ENCODE measurements at regions not wholly inside any gene's neighbourhood (a gene's known extent, or its start where the extent isn't known, plus 50 kb on each side); places are given as distances from the start of the nearest gene placed in this dataset.

DNA sequence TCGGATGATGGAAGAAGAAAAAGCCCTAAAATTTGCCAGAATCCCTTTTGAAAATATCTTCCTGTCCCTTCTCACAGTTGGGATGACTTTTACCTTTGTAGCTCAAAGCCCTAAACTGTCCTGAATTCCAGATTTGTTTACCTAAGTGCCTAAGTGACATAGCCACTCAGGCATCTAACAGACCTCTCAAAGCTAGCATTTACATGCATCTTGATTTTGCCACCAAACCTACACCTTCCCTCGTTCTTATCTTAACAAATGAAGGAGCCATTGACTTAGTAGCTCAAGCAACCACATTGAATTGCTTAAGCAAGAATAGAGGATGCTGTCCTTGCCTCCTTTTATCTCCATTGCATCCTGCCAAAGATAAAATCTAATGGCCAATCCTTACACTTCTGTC is 198.4 kb upstream of the NTM start (continued):
- TF ChIP-seq WRNIP1 (IDR thresholded peaks at IDR 0.05; ENCODE audit: borderline replicate concordance, low read depth, low read length), result no peak
- TF ChIP-seq NRF1 (conservative IDR thresholded peaks at IDR 0.05; ENCODE audit: low read depth, low read length), result no peak
- TF ChIP-seq, protein P1, sequence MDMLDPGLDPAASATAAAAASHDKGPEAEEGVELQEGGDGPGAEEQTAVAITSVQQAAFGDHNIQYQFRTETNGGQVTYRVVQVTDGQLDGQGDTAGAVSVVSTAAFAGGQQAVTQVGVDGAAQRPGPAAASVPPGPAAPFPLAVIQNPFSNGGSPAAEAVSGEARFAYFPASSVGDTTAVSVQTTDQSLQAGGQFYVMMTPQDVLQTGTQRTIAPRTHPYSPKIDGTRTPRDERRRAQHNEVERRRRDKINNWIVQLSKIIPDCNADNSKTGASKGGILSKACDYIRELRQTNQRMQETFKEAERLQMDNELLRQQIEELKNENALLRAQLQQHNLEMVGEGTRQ (IDR thresholded peaks at IDR 0.05; ENCODE audit: borderline replicate concordance, low read depth, low read length), result no peak
- TF ChIP-seq HDAC6 (IDR thresholded peaks at IDR 0.05; ENCODE audit: unreplicated experiment), result no peak
- no peak for TF ChIP-seq SREBF1 (IDR thresholded peaks at IDR 0.05; ENCODE audit: low read length)
- TF ChIP-seq TBL1XR1 (IDR thresholded peaks at IDR 0.05; ENCODE audit: low read depth, low read length), result no peak
- TF ChIP-seq PAX5 (IDR thresholded peaks at IDR 0.05; ENCODE audit: borderline replicate concordance, low read depth, low read length), result no peak

DNA sequence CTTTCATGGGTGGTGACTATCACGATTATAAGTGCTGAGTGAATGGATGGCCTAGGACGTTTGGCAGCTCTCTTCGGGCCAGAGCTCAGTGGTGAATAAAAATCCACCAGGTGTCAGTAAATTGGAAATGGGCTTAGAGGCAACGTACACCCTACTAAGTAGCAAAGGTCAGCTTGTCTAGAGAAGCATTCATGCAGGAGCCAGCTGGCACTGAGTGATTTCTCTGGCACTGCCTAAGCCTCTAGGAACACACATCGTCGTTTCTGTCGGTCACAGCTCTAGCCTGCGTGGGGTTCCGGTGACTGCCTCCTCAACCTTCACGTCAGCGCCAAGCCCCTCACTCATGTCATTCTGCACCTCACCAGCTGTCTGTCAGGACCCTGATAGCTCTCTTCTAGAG is 192.4 kb upstream of the NTM start:
- TF ChIP-seq CHD2 (IDR thresholded peaks at IDR 0.05; ENCODE audit: borderline replicate concordance, low read depth, low read length) (no peak), CBX5 (IDR thresholded peaks at IDR 0.05; ENCODE audit: low read depth) (no peak), EZH2 (IDR thresholded peaks at IDR 0.05; ENCODE audit: borderline replicate concordance, control insufficient read depth, low read depth, low read length) (no peak), IKZF1 (conservative IDR thresholded peaks at IDR 0.05) (no peak), TCF3 (IDR thresholded peaks at IDR 0.05; ENCODE audit: borderline replicate concordance, insufficient read depth, low read depth, low read length) (no peak), MYC (IDR thresholded peaks at IDR 0.05; ENCODE audit: insufficient read depth, insufficient read length, insufficient replicate concordance, low read length, severe bottlenecking) (no peak), MYB (IDR thresholded peaks at IDR 0.05; ENCODE audit: borderline replicate concordance, low read depth, low read length) (no peak)
- TF ChIP-seq, protein P2, sequence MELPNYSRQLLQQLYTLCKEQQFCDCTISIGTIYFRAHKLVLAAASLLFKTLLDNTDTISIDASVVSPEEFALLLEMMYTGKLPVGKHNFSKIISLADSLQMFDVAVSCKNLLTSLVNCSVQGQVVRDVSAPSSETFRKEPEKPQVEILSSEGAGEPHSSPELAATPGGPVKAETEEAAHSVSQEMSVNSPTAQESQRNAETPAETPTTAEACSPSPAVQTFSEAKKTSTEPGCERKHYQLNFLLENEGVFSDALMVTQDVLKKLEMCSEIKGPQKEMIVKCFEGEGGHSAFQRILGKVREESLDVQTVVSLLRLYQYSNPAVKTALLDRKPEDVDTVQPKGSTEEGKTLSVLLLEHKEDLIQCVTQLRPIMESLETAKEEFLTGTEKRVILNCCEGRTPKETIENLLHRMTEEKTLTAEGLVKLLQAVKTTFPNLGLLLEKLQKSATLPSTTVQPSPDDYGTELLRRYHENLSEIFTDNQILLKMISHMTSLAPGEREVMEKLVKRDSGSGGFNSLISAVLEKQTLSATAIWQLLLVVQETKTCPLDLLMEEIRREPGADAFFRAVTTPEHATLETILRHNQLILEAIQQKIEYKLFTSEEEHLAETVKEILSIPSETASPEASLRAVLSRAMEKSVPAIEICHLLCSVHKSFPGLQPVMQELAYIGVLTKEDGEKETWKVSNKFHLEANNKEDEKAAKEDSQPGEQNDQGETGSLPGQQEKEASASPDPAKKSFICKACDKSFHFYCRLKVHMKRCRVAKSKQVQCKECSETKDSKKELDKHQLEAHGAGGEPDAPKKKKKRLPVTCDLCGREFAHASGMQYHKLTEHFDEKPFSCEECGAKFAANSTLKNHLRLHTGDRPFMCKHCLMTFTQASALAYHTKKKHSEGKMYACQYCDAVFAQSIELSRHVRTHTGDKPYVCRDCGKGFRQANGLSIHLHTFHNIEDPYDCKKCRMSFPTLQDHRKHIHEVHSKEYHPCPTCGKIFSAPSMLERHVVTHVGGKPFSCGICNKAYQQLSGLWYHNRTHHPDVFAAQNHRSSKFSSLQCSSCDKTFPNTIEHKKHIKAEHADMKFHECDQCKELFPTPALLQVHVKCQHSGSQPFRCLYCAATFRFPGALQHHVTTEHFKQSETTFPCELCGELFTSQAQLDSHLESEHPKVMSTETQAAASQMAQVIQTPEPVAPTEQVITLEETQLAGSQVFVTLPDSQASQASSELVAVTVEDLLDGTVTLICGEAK (IDR thresholded peaks at IDR 0.05; ENCODE audit: borderline replicate concordance), result no peak
- BruUV-seq (replicated peaks), result no TSS peak
- ChIA-PET SMC1A (ENCODE audit: uncharacterized antibody, unreplicated experiment) (interaction anchor here (1.1 to 1.4 kb wide), 3 partner anchors 9 to 45 kb away, joined by 3 to 4 read pairs (median 3); no protein-coding TSS in a partner anchor), RAD21 (ENCODE audit: unreplicated experiment) (interaction anchor here (1.2 kb wide), 1 partner anchor 13 kb away, joined by 4 read pairs; no protein-coding TSS in a partner anchor), POLR2A (no interaction called here), CTCF (interaction anchor here (1.2 kb wide), 1 partner anchor 28 kb away, joined by 4 read pairs; no protein-coding TSS in a partner anchor)
- H3K4me1 ChIP-seq (ENCODE audit: control insufficient read depth, insufficient read depth, low read length), result no peaks in the 10 kb centered on the region
- no peak overlapping the region for H2AFZ ChIP-seq (ENCODE audit: control insufficient read depth, low read depth, low read length)
- no peak for ATAC-seq
- no peaks in the 10 kb centered on the region for H3K36me3 ChIP-seq (ENCODE audit: control insufficient read depth in 2 of 2, insufficient read depth in 2 of 2, low read length in 1 of 2)
- WGBS (ENCODE audit: insufficient coverage, insufficient replicate concordance, low lambda C conversion rate, missing lambda C conversion rate), result 25% methylated on average over 11 of the region's 11 CpGs
- no peak overlapping the region for H3K4me2 ChIP-seq (ENCODE audit: control insufficient read depth, insufficient read depth)
- no peak overlapping the region for H3K27ac ChIP-seq (ENCODE audit: control insufficient read depth, insufficient read depth)
- peaks cover 1 to 5% of the 10 kb centered on the region in 2 experiments; a peak in 3 of 4 replicates for H3K27me3 ChIP-seq (replicated peaks in 1 of 2; ENCODE audit: control insufficient read depth in 2 of 2, insufficient read depth in 2 of 2, low read length in 1 of 2)
- H3K9ac ChIP-seq (ENCODE audit: control insufficient read depth, insufficient read depth, low read length), result no peak overlapping the region
- no peaks in the 10 kb centered on the region; the same call in 2 of the 3 replicates for H3K9me3 ChIP-seq (replicated peaks; ENCODE audit: control insufficient read depth, insufficient read depth, low read length)
- no peak for DNase-seq (ENCODE audit: low read depth, low spot score)
- H3K4me3 ChIP-seq, result no peak overlapping the region
- no peak for FAIRE-seq
- H4K20me1 ChIP-seq (ENCODE audit: control insufficient read depth, insufficient read depth), result no peaks in the 10 kb centered on the region
- intact Hi-C loops (cut with micrococcal nuclease; ENCODE audit: unreplicated experiment), result no loop called here
- H3K79me2 ChIP-seq (ENCODE audit: control insufficient read depth, insufficient read depth, low read length), result no peaks in the 10 kb centered on the region
- in situ Hi-C loops (cut with MboI), result no loop called here

Measured in GM12878 (cell line).